HG02970 (cell line): ENCODE measurements at regions not wholly inside any gene's neighbourhood (a gene's known extent, or its start where the extent isn't known, plus 50 kb on each side); places are given as distances from the start of the nearest gene placed in this dataset.
"Not testable (repeated sequence)": the region's sequence is repeated elsewhere in the genome, so short reads cannot be mapped to it uniquely, and the experiment has no call there.

Source experiments
- ATAC-seq: cut with Tn5 transposase; IDR thresholded peaks from one replicate; pipeline ENCODE4 v1.9.1; 2021; ENCODE audit warnings: mild to moderate bottlenecking, moderate library complexity, moderate number of reproducible peaks; ENCODE audit not compliant: unreplicated experiment, low FRiP score

GRCh38 chr3:147471741-147472140 lies 62.6 kb downstream of the ZIC1 start:
- no peak for ATAC-seq

- no peak for ATAC-seq
These were observed 63.7 kb downstream of the ZIC1 start for GRCh38 chr3:147472846-147473245.

DNA sequence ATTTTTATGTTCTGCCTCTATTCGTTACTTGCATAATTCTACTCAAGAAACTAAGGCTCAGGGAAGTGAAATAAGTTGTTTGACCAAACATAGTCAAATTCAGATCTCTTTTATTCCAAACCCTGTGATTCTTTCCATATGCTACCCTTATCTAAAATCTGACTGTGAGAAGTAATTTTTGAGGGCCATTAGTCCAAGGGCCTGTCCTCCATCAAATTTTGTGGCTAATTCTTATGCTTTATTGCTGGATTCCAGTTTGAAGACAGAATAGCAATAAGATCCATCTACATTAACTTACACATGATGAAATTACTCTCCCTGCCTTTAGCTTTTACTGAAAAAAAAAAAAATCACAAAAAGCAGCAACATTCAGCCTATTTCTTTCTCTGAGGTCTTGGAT lies 74.0 kb downstream of the ZIC1 start:
- no peak for ATAC-seq

DNA sequence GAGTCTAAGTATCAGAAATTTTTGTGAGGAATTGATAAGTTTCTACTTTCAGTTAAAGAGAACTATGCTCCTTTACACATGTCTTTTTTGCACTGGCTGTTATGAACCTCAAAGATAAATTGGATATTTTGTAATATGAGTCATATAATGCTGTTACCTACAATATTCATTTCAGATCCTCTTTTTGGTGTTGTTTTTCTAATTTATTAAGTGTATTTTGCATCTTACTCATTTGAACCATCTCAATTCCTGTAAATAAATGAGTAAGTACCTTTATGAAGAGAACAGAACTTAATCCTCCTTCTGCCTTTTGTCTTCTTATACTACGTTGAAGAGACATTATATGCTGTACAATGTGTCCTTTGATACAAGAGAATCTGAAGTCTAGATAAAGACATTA lies 74.4 kb downstream of the ZIC1 start:
- no peak for ATAC-seq

GRCh38 chr3:147493065-147493464 lies 83.9 kb downstream of the ZIC1 start:
- ATAC-seq = no peak

- ATAC-seq = no peak
These were observed 84.5 kb downstream of the ZIC1 start for GRCh38 chr3:147493666-147494065.

GRCh38 chr3:147497286-147497685 lies 88.1 kb downstream of the ZIC1 start:
- ATAC-seq = no peak

- ATAC-seq = no peak
These were observed 98.6 kb downstream of the ZIC1 start for GRCh38 chr3:147507638-147508286.

DNA sequence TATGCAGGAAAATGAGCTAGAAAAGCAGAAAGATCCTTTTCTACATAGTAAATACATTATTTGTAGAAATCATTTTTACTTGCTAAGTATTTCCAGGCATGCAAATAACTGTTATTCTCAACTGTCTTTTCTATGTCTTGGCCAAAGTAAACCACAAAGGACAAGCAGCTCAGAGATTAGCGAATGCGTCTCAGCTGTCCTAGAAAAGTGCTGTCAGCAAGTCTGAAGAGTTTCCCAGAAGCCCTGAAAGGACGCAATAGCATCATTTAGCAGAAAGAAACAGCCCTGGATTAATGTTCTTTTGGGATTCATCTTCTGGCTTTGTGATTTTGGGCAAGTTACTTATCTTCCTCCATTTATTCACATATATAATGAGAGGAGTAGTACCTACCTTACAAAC lies 100.3 kb downstream of the ZIC1 start:
- ATAC-seq = no peak

- no peak for ATAC-seq
These were observed 104.6 kb downstream of the ZIC1 start for GRCh38 chr3:147513785-147514184.

GRCh38 chr3:147514366-147515160 lies 105.4 kb downstream of the ZIC1 start:
- no peak for ATAC-seq

GRCh38 chr3:147518465-147518864 lies 109.3 kb downstream of the ZIC1 start:
- no peak for ATAC-seq

- ATAC-seq = no peak
These were observed 112.5 kb downstream of the ZIC1 start for GRCh38 chr3:147521646-147522045.

DNA sequence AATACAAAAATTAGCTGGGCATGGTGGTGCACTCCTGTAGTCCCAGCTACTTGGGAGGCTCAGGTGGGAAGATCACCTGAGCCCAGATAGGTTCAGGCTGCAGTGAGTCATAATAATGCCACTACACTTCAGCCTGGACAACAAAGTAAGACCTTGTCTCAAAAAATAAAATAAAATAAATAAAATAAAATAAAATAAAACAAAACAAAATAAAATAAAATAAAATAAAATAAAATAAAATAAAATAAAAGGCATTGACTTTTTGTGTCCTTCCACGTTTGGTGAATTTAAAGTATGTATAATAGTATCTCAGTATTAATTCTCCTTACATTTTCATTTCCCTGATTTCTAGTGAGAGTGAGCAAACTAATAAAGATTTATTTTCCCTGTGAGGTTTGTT lies 113.6 kb downstream of the ZIC1 start:
- ATAC-seq = not testable (repeated sequence)

GRCh38 chr3:147529551-147529950 lies 120.4 kb downstream of the ZIC1 start:
- ATAC-seq = no peak

GRCh38 chr3:147538034-147538433 lies 128.9 kb downstream of the ZIC1 start:
- ATAC-seq = no peak

- no peak for ATAC-seq
These were observed 131.8 kb downstream of the ZIC1 start for GRCh38 chr3:147540921-147541320.

- no peak for ATAC-seq
These were observed 135.1 kb downstream of the ZIC1 start for GRCh38 chr3:147544290-147544689.

DNA sequence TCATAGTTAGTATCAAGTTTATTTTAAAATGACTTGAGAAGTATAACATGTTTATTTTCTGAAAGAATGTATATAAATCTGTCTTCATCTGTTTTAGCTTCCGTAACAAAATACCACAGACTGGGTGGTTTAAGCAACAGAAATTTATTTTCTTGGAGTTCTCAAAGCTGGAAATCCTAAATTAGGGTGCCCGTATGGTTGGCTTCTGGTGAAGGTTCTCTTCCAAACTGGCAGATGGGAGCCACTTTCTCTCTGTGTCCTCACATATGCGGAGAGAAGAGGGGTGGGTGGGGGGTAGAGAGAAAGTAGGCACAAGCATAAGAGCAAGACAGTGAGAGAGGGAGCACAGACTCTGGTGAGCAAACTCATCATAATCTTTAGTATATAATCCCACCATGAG lies 142.3 kb downstream of the ZIC1 start:
- ATAC-seq = no peak

- ATAC-seq = no peak
These were observed 145.2 kb downstream of the ZIC1 start for GRCh38 chr3:147554332-147554731.

DNA sequence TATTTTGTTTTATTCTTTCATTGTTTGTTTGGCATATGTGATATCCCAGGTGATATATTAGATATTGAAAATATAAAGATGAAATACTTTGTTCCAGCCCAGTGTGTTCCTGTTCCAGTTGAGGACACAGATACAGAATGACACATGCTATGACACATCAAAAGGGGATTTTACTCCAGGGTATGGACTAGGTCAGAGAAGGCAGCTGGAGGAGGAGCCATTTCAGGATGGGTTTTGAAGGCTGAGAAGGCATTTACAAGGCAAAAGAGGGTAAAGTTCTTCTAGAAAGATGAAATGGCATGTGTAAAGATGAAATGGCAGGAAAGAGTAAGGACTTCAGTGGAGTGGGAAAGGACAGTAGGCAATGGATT lies 163.8 kb downstream of the ZIC1 start:
- ATAC-seq = no peak

- ATAC-seq = no peak
These were observed 165.5 kb downstream of the ZIC1 start for GRCh38 chr3:147574621-147575020.
